Stimulated activated effector memory CD8-positive, alpha-beta T cell treated with anti-CD3 and anti-CD28 coated beads, Interleukin-12 subunit alpha, Interleukin-12 subunit beta, amount 100 ng/mL, for 72 hours (primary cell): ENCODE measurements at regions not wholly inside any gene's neighbourhood (a gene's known extent, or its start where the extent isn't known, plus 50 kb on each side); places are given as distances from the start of the nearest gene placed in this dataset.

Experiments
- ATAC-seq: fragments of 150-1000 bp; cut with Tn5 transposase; 2 replicates; pipeline ENCODE4 v1.10.0; 2021
- DNase-seq, 2 donors: peaks; one replicate each; pipeline ENCODE4 v3.0.0; 2021 to 2022; ENCODE audit warnings: low spot score in 2 of 2
- H3K27ac Mint-ChIP-seq: one replicate; pipeline ENCODE4 v1.8.0; 2022; ENCODE audit warnings: mild to moderate bottlenecking, mixed read lengths
- H3K36me3 Mint-ChIP-seq: one replicate; pipeline ENCODE4 v1.8.0; 2022; ENCODE audit warnings: mild to moderate bottlenecking, mixed read lengths
- H3K4me1 Mint-ChIP-seq: one replicate; pipeline ENCODE4 v1.8.0; 2022; ENCODE audit warnings: mixed read lengths
- H3K4me3 Mint-ChIP-seq: one replicate; pipeline ENCODE4 v1.8.0; 2022; ENCODE audit warnings: mild to moderate bottlenecking, mixed read lengths
- H3K9me3 Mint-ChIP-seq: one replicate; pipeline ENCODE4 v1.8.0; 2022; ENCODE audit warnings: mixed read lengths

DNA sequence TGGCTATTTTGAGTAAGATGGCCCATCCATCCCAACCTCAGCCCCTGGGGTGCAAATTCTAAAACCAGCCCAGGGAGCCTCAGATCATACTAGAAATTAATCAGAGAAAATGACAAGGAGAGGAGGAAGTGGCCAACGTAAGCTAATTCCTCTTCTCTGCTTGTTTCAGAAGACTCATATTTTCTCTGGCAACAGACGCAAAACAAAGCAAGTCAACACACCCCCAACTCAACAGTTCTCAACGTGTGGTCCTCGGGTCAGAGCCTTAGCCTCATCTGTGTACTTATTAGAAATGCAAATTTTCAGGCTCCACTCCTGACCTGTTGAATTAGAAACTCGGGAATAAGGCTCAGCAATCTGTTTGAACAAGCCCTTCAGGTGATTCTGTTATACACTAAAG lies 413.9 kb upstream of the AUTS2 start:
- DNase-seq (no peak), ATAC-seq (no peak)
- H3K4me3 Mint-ChIP-seq = no peak overlapping the region
- H3K36me3 Mint-ChIP-seq = no peaks in the 10 kb centered on the region
- no peaks in the 10 kb centered on the region for H3K4me1 Mint-ChIP-seq
- H3K27ac Mint-ChIP-seq = no peak overlapping the region
- H3K9me3 Mint-ChIP-seq = peaks cover 3% of the 10 kb centered on the region

DNA sequence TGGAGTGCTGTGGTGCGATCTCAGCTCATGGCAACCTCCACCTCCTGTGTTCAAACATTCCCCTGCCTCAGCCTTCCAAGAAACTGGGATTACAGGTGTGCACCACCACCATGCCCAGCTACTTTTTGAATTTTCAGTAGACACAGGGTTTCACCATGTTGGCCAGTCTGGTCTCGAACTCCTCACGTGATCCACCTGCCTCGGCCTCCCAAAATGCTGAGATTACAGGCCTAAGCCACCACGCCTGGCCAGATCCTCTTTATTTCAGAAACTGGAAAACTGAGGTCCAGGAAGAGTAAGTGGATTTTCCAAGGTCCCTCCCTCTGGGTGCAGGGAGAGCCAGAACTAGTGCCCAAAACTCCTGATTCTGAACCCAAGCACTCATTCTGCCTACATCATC lies 413.1 kb upstream of the AUTS2 start:
- no peaks in the 10 kb centered on the region for H3K36me3 Mint-ChIP-seq
- ATAC-seq (no peak), DNase-seq (no peak)
- peaks cover 3% of the 10 kb centered on the region for H3K9me3 Mint-ChIP-seq
- H3K4me3 Mint-ChIP-seq = no peak overlapping the region
- no peaks in the 10 kb centered on the region for H3K4me1 Mint-ChIP-seq
- H3K27ac Mint-ChIP-seq = no peak overlapping the region

DNA sequence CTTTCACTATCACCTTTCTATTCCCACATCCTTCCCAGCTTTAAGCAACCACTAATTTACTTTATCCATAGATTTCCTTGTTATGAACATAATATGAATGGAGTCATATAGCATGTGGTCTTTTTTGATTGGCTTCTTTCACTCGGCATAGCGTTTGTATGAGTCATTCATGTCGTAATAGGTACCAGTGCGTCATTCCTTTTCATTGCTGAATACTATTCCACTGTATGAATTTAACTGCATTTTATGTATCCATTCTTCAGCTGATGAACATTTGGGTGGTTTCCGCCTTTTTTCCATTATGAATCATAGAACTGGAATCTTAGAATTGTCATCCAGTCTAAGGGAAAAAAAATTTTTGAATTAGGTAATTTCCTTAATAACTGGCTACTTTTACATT lies 411.3 kb upstream of the AUTS2 start:
- DNase-seq (no peak), ATAC-seq (no peak)
- Mint-ChIP-seq H3K9me3 (peaks cover 3% of the 10 kb centered on the region), H3K4me3 (no peak overlapping the region), H3K4me1 (no peaks in the 10 kb centered on the region), H3K27ac (no peak overlapping the region), H3K36me3 (no peaks in the 10 kb centered on the region)

DNA sequence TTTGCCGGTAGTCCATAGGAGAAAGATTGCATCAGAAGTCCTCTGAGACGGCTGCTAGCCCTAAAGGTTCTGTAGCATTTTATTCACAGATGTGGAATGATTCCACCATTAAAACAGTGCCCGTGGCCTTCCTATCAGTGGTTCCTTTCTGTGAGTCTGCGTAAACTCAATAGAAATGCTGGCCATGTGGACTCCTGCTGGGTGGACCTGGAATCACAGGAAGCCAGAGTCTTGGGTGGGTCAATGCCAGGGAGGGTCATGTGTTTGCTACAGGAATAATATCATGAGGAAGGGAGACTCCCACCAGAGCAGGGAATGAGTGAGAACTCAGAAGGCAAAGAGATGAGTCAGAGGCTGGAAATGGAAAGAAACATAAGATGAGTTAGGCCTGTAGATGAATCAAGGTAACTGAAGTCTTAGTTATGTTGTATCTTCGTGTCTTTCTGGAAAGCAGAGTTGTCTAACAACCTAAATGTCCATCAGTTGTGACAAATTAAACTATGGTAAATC lies 410.4 kb upstream of the AUTS2 start:
- Mint-ChIP-seq H3K9me3 (peaks cover 3% of the 10 kb centered on the region), H3K4me3 (no peak overlapping the region), H3K36me3 (no peaks in the 10 kb centered on the region), H3K27ac (no peak overlapping the region), H3K4me1 (no peaks in the 10 kb centered on the region)
- ATAC-seq (no peak), DNase-seq (no peak)

DNA sequence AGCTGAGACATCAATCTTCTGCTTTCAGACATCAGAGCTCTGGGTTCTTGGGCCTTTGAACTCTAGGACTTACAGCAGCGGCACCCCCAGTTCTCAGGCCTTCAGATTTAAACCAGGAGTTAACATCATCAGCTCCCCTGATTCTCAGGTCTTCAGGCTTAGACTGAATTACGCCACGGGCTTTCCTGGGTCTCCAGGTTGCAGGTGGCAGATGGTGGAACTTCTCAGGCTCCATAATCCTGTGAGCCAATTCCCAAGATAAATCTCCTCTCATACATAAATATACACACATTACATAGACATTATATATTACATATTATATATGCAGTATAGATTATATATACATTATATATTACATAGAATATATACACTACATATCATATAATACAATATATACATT lies 408.9 kb upstream of the AUTS2 start:
- Mint-ChIP-seq H3K36me3 (no peaks in the 10 kb centered on the region), H3K9me3 (peaks cover 6% of the 10 kb centered on the region), H3K27ac (no peak overlapping the region), H3K4me1 (no peaks in the 10 kb centered on the region), H3K4me3 (no peak overlapping the region)
- no peak for ATAC-seq
- no peak for DNase-seq

DNA sequence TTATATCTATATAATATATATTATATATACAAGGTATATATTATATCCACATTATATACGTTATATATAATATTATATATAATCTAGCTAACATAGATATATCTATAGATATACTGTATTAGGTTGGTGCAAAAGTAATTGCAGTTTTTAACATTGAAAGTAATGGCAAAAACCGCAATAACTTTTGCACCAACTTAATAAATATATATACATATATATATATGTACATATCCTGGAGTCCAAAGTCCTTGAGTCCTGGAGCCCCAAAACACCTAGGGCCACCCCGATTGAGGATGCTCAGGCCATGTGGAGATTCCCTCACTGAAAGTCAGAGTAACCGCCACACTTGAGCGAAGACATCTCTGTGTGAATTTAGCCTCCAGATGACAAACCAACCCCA lies 408.2 kb upstream of the AUTS2 start:
- ATAC-seq = no peak
- H3K36me3 Mint-ChIP-seq = no peaks in the 10 kb centered on the region
- no peak for DNase-seq
- H3K9me3 Mint-ChIP-seq = peaks cover 6% of the 10 kb centered on the region
- no peaks in the 10 kb centered on the region for H3K4me1 Mint-ChIP-seq
- no peak overlapping the region for H3K4me3 Mint-ChIP-seq
- H3K27ac Mint-ChIP-seq = no peak overlapping the region

DNA sequence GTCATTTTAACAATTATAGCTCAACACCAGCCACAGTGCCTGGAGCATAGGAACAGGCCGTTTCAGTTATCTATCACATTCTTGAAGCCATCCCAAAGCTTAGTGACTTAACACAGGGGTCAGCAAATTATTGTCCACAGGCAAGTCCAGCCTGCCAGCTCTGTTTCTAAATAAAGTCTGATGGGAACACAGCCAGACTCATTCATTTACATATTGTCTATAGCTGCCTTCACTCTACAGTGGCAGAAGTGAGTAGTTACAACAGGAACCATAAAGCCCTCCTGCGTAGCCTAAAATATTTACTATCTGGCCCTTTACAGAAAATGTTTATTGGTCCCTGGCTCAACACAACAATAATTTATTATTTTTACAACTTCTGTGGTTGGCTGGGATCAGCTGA lies 407.5 kb upstream of the AUTS2 start:
- Mint-ChIP-seq H3K9me3 (peaks cover 6% of the 10 kb centered on the region), H3K36me3 (no peaks in the 10 kb centered on the region), H3K4me1 (no peaks in the 10 kb centered on the region), H3K27ac (no peak overlapping the region), H3K4me3 (no peak overlapping the region)
- ATAC-seq (no peak), DNase-seq (no peak)

DNA sequence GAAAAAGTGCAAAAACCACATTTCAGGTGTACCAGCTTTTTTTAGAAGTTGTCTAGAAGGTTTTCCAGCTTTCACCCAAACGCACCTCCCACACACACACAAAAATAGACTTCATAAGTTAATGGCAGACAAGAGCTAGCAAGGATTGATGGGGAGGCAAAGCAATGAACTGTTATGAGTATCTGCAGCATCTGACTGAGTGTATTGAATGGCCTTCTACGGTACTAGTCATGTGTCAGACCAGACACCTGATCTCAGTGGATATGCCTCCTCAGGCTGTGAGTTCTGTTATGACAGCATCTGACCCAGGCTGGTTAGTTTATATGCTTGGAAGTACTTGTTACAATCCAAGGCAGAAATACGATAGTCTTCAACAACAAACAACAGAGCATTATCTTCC lies 406.1 kb upstream of the AUTS2 start:
- H3K9me3 Mint-ChIP-seq = peaks cover 9% of the 10 kb centered on the region

DNA sequence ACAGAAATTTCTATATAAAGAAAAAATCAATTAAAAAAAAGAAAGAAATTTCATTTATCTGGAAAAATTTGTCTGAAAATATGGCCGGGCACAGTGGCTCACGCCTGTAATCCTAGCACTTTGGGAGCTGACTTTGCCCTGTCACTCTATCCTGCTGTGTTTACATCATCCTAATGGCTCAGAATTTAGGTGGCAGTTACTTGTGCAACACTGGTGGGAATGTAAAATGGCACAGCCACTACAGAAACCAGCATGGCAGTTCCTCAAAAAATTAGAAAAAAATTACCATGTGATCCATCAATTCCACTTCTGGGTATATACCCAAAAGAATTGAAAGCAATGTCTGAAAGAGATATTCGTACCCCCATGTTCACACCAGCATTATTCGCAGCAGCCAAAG lies 405.2 kb upstream of the AUTS2 start:
- Mint-ChIP-seq H3K9me3 (peaks cover 9% of the 10 kb centered on the region), H3K36me3 (no peaks in the 10 kb centered on the region), H3K4me1 (no peaks in the 10 kb centered on the region), H3K4me3 (no peak overlapping the region), H3K27ac (no peak overlapping the region)
- DNase-seq (no peak), ATAC-seq (no peak)

More for the DNA sequence above, 406.1 kb upstream of the AUTS2 start:
- no peak for DNase-seq
- no peaks in the 10 kb centered on the region for H3K36me3 Mint-ChIP-seq
- no peak overlapping the region for H3K27ac Mint-ChIP-seq
- H3K4me1 Mint-ChIP-seq = no peaks in the 10 kb centered on the region
- ATAC-seq = no peak
- no peak overlapping the region for H3K4me3 Mint-ChIP-seq

DNA sequence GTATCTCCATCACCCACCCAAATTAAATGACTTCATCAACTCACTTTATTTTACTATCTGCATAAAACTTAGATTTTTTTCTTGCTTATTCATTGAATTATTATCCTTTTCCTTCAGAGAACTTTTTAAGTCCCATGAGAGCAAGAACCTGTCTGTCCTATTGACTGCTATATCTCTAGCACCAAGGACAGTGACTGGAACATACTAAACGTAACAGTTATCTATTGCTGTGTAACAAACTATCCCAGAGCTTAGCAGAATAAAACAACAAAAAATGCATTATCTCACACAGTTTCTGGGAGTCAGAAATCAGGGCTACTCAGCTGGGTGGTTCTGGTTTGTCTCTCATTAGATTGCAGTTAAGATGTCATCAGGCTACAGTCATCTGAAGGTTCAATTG lies 401.7 kb upstream of the AUTS2 start:
- DNase-seq (no peak), ATAC-seq (no peak)
- no peak overlapping the region for H3K27ac Mint-ChIP-seq
- peaks cover 15% of the 10 kb centered on the region for H3K4me1 Mint-ChIP-seq
- H3K4me3 Mint-ChIP-seq = no peak overlapping the region
- no peaks in the 10 kb centered on the region for H3K36me3 Mint-ChIP-seq
- peaks cover 20% of the 10 kb centered on the region for H3K9me3 Mint-ChIP-seq

DNA sequence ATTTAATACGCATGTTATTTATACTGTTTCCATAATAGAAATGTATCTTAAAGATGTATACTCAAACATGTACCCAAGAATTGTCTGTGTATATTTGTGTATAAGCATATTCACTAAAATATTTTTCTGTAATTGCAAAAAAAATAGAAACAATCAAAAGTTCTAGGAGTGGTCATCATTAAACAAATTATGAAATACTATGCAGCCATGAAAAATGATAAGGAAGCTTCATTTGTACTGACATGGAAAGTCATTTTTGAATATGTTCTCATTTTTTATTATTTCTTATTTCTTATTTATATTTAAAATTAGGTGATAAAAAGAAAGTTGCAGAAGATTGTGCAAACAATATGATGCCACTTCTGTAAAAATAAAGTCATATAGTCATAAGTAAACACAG lies 400.0 kb upstream of the AUTS2 start:
- peaks cover 15% of the 10 kb centered on the region for H3K4me1 Mint-ChIP-seq
- ATAC-seq = no peak
- H3K4me3 Mint-ChIP-seq = no peak overlapping the region
- H3K36me3 Mint-ChIP-seq = no peaks in the 10 kb centered on the region
- no peak overlapping the region for H3K27ac Mint-ChIP-seq
- peaks cover 20% of the 10 kb centered on the region for H3K9me3 Mint-ChIP-seq
- DNase-seq = no peak

DNA sequence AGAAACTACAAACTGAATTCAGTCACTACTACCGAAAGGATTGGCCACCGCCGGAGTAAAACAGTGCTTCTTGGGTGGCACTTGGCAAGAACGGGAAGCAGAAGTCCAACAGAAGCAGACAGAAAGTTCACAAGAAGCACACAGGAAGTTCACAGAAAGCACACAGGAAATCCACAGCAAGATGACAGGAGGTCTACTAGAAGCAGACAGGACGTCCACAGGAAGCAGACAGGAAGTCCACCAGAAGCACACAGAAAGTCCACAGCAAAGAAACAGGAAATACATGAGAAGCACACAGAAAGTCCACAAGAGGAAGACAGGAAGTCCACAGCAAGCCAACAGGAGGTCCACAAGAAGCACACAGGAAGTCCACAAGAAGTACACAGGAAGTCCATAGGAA lies 399.2 kb upstream of the AUTS2 start:
- H3K9me3 Mint-ChIP-seq = peaks cover 17% of the 10 kb centered on the region
- DNase-seq (no peak), ATAC-seq (no peak)
- no peaks in the 10 kb centered on the region for H3K36me3 Mint-ChIP-seq
- no peak overlapping the region for H3K4me3 Mint-ChIP-seq
- H3K27ac Mint-ChIP-seq = peak overlapping the region; percentile 27
- H3K4me1 Mint-ChIP-seq = peaks cover 15% of the 10 kb centered on the region

DNA sequence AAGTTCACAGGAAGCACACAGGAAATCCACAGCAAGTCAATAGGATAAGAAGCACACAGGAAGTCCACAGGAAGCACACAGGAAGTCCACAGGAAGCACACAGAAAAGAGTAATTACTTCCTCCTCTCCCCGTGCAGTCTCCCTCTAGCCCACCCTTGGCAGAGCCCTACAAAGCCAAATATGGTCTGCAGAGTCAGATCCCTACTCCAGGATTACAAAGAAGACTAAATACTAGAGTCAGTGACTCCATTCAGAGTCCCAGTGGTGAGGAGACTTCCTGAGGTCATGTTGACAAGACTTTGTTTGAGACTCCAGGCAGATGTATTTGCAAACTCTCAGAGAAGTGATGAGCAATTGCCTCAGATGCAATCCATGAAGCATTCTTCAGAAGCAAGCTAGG lies 398.6 kb upstream of the AUTS2 start:
- no peak overlapping the region for H3K4me3 Mint-ChIP-seq
- H3K4me1 Mint-ChIP-seq = peaks cover 15% of the 10 kb centered on the region
- H3K27ac Mint-ChIP-seq = peak overlapping the region; percentile 27
- H3K9me3 Mint-ChIP-seq = peaks cover 21% of the 10 kb centered on the region
- DNase-seq (no peak), ATAC-seq (no peak)
- H3K36me3 Mint-ChIP-seq = no peaks in the 10 kb centered on the region

DNA sequence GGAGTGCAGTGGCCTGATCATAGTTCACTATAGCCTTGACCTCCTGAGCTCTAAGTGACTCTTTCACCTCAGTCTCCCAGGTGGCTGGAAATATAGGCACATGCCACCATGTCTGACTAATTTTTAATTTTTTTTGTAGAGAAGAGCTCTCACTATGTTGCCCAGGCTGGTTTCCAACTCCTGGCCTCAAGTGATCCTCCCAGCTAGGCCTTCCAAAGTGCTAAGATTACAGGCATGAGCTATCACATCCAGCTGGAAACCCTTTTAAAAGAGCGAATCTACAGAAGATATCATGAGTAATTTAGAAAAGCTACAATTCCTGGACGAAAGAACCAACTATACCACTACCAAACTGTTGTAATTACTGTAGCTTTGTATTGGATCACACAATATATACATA lies 394.4 kb upstream of the AUTS2 start:
- Mint-ChIP-seq H3K9me3 (peaks cover 21% of the 10 kb centered on the region), H3K27ac (no peak overlapping the region), H3K4me3 (no peak overlapping the region), H3K4me1 (peaks cover 12% of the 10 kb centered on the region), H3K36me3 (no peaks in the 10 kb centered on the region)
- no peak for ATAC-seq
- no peak for DNase-seq

DNA sequence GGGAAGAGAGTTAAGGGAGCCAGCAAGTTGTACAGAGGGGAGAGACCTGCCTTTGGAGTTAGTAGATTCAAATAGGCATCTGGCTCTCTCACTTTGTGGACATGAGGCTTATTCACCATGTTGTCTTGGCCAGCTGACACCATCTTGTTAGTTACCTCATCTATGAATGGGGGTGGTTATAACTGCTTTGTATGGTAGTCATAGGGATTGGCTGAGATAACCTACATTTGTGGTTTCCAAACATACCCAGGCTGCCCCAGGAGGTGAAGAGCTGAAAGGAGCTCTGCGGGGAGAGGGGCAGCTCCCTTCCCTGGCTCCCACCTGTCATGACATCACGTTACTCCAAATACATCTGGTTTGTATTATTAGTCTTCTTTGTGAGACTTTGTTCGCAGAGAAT lies 393.3 kb upstream of the AUTS2 start:
- Mint-ChIP-seq H3K36me3 (no peaks in the 10 kb centered on the region), H3K4me3 (no peak overlapping the region), H3K27ac (no peak overlapping the region), H3K9me3 (peaks cover 12% of the 10 kb centered on the region), H3K4me1 (peaks cover 1% of the 10 kb centered on the region)
- no peak for ATAC-seq
- no peak for DNase-seq

DNA sequence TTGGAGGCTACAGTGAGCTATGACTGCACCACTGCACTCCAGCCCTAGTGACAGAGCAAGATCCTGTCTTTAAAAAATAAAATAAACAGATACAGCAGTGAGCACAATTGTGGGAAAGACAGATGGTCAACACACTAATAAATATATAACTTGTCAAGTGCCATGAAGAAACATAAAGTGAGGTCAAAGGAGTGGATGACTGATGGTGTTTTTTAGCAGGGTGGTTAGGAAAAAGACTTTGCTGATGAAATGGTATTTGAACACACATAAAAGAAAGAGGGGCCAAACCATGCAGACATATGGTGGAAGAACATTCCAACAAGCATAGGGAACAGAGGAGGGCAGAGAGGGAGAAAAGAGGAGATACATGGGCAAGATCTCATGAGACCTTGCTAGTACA lies 392.7 kb upstream of the AUTS2 start:
- ATAC-seq (no peak), DNase-seq (no peak)
- no peak overlapping the region for H3K27ac Mint-ChIP-seq
- H3K4me3 Mint-ChIP-seq = no peak overlapping the region
- no peaks in the 10 kb centered on the region for H3K36me3 Mint-ChIP-seq
- no peaks in the 10 kb centered on the region for H3K4me1 Mint-ChIP-seq
- H3K9me3 Mint-ChIP-seq = peaks cover 12% of the 10 kb centered on the region

DNA sequence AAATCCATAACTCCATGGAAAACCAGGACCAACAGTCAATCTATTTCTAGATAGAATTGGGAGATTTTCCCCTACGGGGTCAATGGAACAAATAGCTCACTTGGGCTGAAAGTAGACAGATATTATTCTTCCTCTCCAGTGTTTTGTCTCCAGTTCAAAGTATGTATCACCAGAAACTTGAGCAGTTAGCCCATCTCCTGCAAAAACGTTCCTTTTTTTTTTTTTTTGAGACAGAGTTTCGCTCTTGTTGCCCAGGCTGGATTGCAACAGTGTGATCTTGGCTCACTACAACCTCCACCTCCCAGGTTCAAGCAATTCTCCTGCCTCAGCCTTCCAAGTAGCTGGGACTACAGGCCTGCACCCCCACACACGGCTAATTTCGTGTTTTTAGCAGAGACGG lies 390.0 kb upstream of the AUTS2 start:
- Mint-ChIP-seq H3K27ac (no peak overlapping the region), H3K4me1 (no peaks in the 10 kb centered on the region), H3K4me3 (no peak overlapping the region), H3K36me3 (no peaks in the 10 kb centered on the region), H3K9me3 (peaks cover 12% of the 10 kb centered on the region)
- DNase-seq (no peak), ATAC-seq (no peak)
